GM18519 (cell line): ENCODE measurements at regions not wholly inside any gene's neighbourhood (a gene's known extent, or its start where the extent isn't known, plus 50 kb on each side); places are given as distances from the start of the nearest gene placed in this dataset.

Experiments used
- ATAC-seq: cut with Tn5 transposase; IDR thresholded peaks from one replicate; pipeline ENCODE4 v1.9.1; 2021; ENCODE audit warnings: mild to moderate bottlenecking, moderate library complexity; ENCODE audit not compliant: unreplicated experiment, low FRiP score

DNA sequence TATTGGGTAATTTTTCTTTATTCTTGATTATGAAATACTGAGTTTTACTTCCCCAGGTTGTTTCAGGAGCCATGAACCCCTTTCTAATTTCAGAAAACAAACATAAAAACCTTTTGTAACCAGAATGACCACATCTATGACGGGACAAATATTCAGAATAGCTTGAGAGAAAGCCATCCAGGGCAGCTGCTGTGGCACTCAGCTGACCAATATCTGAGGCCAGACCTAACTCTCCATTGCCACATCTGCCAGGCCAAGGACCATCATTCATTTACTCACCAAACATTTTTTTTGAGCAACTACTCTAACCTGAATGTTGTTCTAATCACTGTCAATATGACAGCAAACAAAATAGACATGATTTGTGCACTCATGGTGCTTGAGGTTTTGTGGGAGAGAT, 608.3 kb upstream of the PKN2 start:
- ATAC-seq, result no peak

- ATAC-seq, result no peak
Observed at GRCh38 chr1:88079036-88079435, 605.0 kb upstream of the PKN2 start.

DNA sequence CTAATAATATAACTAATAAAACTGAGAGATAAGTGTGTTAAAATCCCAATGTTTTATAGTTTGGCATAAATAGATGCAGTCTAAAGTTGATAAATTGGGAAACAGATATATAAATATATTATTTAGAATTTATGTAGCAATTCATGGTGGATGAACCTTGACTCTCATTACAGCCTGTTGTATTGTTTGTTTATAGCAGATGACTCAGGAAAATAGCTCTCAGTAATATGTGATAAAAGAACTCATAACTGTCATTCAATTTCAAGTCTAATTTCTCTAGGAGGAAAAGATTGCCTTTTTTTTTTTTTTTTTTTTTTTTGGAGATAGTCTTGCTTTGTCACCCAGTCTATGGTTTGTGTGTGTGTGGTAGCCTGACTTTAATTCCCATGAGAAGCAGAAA, 603.2 kb upstream of the PKN2 start:
- no peak for ATAC-seq

DNA sequence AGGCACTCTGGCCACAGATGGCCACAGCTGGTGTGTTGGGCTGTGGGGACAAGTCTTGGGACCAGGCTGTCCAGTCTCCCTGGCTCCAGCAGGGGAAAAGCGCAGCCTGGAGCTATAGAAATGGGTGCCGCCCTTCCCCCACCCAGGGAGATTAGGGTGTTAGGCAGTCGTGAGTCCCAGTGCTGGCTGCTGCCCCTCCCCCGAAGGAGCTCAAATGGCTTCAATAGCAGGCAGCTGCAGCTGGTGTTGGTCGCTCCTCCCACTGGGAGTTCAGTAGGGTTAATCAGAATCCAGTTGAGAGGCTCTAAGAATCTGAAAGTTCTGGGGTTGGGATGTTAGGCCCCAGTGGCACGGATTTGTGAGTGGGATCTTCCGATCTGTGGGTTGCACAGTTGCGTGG, 595.6 kb upstream of the PKN2 start:
- ATAC-seq, result no peak

DNA sequence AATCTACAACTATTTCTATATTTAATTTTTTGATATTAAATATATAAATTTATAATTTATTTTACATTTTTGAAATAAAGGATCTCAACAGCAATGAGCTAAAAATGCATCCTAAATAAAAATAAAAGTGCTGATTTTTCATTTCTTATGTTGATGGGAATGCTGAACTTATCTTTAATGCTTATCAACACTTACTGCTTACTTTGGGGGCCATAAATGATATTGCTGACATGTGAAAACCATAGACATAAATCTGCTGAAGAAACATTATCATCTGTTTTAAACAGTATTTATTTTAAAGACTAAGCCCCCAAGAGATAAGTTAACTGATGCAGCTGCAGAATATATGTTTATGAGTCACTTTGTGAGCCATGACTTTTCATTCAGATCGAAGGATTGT, 594.1 kb upstream of the PKN2 start:
- ATAC-seq, result no peak

DNA sequence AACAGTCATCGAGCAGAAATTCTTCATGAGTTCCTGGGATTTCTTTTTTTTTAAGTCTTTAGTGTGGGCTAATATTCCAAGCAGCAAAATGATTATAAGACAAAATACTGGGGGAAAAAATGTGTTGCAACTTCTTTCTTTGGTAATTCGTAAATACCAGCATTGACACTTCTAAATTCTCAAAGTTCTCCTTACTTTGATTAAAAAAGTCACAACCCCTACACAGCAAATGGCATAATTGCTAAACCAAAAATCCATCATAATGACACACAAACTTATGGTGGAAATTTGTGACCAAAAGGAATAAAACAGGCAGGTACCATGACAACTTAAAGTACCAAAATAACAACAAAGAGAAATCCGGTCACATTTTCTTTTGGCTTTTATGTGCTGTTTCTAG, 585.2 kb upstream of the PKN2 start:
- ATAC-seq, result no peak

DNA sequence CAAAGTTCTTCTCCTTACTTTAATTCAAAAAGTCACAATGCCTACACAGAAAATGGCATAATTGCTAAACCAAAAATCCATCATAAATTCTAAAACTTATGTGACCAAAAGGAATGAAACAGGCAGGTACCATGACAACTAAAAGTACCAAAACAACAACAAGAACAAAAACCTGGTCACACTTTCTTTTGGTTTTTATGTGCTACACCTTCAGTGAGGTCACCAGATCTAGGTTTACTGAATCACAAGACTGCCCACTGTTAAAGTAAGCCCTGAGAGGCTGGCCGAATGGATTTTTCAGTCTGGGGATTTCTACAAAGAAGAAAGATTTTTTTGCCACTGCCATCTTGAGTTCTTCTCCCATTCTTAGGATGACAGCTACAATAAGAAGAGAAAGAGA, 583.0 kb upstream of the PKN2 start:
- no peak for ATAC-seq

DNA sequence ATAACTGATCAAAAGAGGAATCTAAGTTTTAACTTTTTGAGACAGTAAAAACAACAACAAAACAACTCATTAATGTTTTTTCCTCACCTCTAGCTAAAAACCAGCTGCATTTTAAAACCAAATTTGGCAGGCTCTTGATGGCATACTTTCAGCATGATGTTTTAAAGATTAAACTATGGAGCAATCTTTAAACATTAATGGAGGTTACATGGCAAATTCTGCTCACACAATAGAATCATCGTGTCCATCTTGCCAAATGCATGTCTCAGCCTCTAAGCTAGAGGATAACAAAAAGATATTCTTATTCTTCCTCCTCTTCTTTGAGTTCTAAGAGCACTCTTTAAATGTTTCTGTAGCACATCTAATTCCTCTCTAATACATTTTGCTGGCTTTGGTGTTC, 579.8 kb upstream of the PKN2 start:
- no peak for ATAC-seq

GRCh38 chr1:88104886-88105285, 579.2 kb upstream of the PKN2 start:
- no peak for ATAC-seq

DNA sequence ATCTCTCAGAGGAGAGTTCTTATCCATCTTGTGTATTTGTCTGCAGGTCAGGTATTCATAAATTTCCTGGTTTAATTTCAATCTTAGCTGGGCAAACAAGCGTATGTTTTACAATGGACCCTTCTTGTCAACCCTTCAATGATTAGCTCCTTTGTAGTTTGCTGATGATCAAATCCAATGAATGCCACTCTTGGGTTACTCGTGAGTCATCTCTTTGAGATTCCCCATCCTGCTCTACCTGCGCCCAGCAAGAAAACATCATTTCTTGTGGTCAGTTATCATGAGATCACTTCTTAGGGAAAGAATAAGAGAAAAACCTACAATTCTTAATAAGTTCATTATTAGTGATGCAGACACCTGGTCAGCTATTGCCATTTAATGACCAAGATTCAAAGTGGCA, 572.3 kb upstream of the PKN2 start:
- no peak for ATAC-seq

GRCh38 chr1:88117597-88117996, 566.5 kb upstream of the PKN2 start:
- ATAC-seq, result no peak

- ATAC-seq, result no peak
Observed at GRCh38 chr1:88118176-88118845, 565.8 kb upstream of the PKN2 start.

- ATAC-seq, result no peak
Observed at GRCh38 chr1:88124614-88125013, 559.5 kb upstream of the PKN2 start.

DNA sequence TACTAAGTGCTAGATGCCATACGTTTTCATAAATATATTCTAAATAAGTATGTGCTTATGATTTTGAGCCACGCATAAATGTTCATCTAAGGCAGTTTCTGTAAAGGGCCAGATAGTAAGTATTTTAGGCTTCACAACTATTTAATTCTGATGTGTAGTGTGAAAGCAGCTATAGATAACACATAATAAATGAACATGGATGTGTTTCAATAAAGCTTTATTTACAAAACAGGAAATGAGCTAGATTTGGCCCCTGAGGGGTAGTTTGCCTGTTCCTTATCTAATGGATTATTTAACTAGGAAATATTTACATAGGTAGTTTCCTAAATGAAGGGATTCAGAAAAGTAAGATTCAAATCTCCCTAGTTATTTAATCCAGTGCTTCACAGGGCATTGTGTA, 557.6 kb upstream of the PKN2 start:
- ATAC-seq, result no peak

GRCh38 chr1:88133991-88134390, 550.1 kb upstream of the PKN2 start:
- ATAC-seq, result no peak

DNA sequence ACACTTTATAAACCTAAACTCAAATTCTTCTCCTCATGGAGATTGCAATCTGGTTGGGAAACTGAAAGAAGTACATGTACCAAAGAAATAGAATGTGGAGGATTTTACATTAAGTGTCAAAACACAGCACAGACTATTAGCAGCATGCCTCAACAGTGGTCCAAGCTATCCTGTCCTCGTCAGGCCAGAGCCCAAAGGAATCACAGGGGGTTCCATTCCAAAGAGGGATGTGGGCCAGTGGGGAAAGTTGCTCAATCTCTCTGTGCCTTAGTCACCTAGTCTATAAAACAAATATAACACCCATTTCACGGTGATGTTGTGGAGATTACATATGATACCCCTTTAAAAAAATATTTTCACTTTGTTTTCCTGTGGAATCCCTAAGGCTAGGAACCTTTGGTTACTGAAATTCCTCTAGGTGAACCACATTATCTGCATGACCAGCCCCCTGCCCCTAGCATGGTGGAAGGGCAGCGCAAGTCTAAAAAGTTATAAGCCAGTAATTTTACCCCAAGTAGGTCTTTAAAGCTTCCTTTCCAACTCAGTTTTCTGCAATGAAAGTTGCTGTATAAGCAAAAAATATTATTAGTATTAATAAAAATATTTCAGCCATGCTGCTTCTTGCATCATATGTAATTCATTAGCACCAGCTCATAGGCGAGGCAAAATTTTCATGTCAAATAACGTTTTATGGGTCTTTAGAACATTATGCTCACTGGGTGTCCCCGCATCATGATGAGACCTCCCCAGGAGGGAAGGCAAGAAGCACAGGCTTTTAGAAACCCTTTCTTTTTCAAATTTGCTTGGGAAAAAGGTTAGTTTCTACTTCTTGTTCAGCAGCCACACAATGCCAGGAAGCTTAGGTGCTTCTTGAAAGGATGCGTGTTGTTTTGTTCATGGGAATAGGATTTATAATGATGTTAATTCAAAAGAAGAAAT, 548.8 kb upstream of the PKN2 start:
- ATAC-seq, result no peak

DNA sequence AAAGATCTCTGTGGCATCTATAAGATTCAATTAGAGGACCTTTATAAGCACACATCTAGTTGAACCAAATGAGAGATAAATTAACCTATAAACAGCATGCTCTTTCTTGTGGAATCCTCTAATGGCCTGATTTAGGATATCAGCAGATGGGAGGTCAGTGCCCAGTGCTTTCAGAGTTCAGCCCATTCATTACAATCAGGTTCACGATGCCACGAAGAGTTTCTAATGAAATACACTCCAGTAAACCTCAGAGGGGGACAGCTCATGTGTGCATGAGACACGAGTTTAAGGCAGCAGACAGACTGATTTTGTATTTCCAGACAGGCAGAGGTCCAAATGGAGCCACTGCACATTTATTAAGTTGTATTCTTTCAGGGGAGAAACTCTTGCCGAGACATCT, 544.4 kb upstream of the PKN2 start:
- no peak for ATAC-seq

- ATAC-seq, result no peak
Observed at GRCh38 chr1:88140325-88140724, 543.7 kb upstream of the PKN2 start.

GRCh38 chr1:88141499-88142074, 542.5 kb upstream of the PKN2 start:
- ATAC-seq, result no peak

DNA sequence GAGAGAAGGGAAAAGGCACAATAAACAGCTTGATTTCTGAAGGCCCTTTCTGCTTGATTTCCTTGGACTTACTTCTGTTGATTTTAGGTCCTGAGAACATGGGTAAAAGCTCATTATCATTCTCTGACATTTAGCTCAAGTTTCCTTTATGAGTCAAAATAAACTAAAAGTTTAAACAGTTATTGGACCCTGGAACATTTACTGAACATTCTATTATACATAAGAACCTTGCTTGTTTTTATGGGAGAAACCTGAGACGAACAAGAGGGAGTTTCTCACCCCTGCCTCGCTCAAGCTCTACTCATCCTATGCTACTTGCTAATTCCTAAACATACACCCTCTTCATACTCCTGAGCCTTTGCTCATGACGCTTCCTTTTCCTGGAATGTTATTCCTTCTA, 538.3 kb upstream of the PKN2 start:
- ATAC-seq, result no peak

- ATAC-seq, result no peak
Observed at GRCh38 chr1:88149686-88150085, 534.4 kb upstream of the PKN2 start.

DNA sequence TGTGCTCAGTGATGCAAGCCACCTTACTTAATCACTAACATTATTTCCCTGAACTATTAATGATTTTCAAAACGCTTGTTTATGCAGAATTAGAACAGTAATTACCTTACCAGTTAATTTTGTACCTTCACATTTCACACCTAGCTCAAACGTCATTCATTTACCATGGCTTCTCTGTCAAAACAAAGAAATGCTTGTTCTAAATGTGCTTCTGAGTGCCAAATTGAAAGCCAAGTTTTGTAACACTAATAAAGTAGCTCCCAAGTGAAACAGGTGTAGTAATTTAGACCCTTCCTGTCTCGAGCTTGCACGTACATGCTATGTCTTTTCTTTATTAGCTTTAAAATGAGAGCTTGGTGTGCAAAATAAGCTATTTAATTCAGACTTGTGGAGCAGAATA, 533.7 kb upstream of the PKN2 start:
- no peak for ATAC-seq
